Suprapubic skin (tissue), 3 donors: ENCODE measurements at regions not wholly inside any gene's neighbourhood (a gene's known extent, or its start where the extent isn't known, plus 50 kb on each side); places are given as distances from the start of the nearest gene placed in this dataset.

Experiments used
- POLR2A ChIP-seq, 2 donors: fragments of 450-650 bp; IDR thresholded peaks; one replicate each; pipeline ENCODE4 v1.6.1; 2017; ENCODE audit warnings: antibody characterized with exemption in 2 of 2, mild to moderate bottlenecking in 2 of 2, moderate library complexity in 2 of 2
- TF ChIP-seq, protein P1 (sequence below), 2 donors: fragments of 200-600 bp in 1 of 2; fragments of 450-650 bp in 1 of 2; sonication (generic) in 1 of 2; IDR thresholded peaks; one replicate each; pipeline ENCODE4 v1.5.1; 2016 to 2019; ENCODE audit warnings: antibody characterized with exemption in 2 of 2, mild to moderate bottlenecking in 1 of 2, moderate library complexity in 1 of 2

DNA sequence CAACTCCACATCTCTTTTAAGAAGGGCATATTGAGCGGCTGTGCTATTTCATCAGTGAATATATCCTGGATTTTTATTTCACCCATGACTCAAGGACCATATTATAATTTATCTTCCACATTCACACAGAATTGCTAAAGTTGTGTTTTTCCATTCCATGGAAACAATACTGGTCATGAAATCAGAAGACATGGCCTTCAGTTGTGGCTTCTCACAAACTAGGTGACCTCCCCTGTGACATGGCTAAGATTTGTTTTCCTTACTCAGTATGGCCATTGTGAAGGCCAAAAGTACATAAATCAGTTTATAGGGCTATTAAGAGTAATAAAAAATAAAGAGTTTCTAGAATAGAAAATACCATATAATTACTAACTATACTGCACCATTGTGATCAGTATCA, 415.6 kb downstream of the OXSM start:
- no peak for TF ChIP-seq POLR2A (IDR thresholded peaks at IDR 0.05)
- TF ChIP-seq, protein P1, sequence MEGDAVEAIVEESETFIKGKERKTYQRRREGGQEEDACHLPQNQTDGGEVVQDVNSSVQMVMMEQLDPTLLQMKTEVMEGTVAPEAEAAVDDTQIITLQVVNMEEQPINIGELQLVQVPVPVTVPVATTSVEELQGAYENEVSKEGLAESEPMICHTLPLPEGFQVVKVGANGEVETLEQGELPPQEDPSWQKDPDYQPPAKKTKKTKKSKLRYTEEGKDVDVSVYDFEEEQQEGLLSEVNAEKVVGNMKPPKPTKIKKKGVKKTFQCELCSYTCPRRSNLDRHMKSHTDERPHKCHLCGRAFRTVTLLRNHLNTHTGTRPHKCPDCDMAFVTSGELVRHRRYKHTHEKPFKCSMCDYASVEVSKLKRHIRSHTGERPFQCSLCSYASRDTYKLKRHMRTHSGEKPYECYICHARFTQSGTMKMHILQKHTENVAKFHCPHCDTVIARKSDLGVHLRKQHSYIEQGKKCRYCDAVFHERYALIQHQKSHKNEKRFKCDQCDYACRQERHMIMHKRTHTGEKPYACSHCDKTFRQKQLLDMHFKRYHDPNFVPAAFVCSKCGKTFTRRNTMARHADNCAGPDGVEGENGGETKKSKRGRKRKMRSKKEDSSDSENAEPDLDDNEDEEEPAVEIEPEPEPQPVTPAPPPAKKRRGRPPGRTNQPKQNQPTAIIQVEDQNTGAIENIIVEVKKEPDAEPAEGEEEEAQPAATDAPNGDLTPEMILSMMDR (IDR thresholded peaks at IDR 0.05): no peak
